HUES6 (cell line): ENCODE measurements at regions not wholly inside any gene's neighbourhood (a gene's known extent, or its start where the extent isn't known, plus 50 kb on each side); places are given as distances from the start of the nearest gene placed in this dataset.

Source experiments
- H3K27ac ChIP-seq: 2 replicates; pipeline ENCODE4 v1.7.0; 2013; ENCODE audit warnings: low read depth, mild to moderate bottlenecking, low read length, inconsistent platforms
- H3K27me3 ChIP-seq: 2 replicates; pipeline ENCODE4 v1.6.1; 2013; ENCODE audit warnings: low read length; ENCODE audit not compliant: control insufficient read depth, insufficient read depth
- H3K36me3 ChIP-seq: 2 replicates; pipeline ENCODE4 v1.6.1; 2013; ENCODE audit warnings: low read length; ENCODE audit not compliant: control insufficient read depth, insufficient read depth
- H3K4me1 ChIP-seq: 2 replicates; pipeline ENCODE4 v1.6.1; 2013; ENCODE audit warnings: low read length; ENCODE audit not compliant: control insufficient read depth, insufficient read depth
- H3K4me3 ChIP-seq: 2 replicates; pipeline ENCODE4 v1.5.1; 2013; ENCODE audit warnings: low read depth, low read length
- H3K9ac ChIP-seq: one replicate; pipeline ENCODE4 v1.6.1; 2013; ENCODE audit warnings: mild to moderate bottlenecking, low read length
- H3K9me3 ChIP-seq: 2 replicates; pipeline ENCODE4 v1.6.1; 2013; ENCODE audit warnings: low read depth, low read length; ENCODE audit not compliant: control insufficient read depth, insufficient read depth

DNA sequence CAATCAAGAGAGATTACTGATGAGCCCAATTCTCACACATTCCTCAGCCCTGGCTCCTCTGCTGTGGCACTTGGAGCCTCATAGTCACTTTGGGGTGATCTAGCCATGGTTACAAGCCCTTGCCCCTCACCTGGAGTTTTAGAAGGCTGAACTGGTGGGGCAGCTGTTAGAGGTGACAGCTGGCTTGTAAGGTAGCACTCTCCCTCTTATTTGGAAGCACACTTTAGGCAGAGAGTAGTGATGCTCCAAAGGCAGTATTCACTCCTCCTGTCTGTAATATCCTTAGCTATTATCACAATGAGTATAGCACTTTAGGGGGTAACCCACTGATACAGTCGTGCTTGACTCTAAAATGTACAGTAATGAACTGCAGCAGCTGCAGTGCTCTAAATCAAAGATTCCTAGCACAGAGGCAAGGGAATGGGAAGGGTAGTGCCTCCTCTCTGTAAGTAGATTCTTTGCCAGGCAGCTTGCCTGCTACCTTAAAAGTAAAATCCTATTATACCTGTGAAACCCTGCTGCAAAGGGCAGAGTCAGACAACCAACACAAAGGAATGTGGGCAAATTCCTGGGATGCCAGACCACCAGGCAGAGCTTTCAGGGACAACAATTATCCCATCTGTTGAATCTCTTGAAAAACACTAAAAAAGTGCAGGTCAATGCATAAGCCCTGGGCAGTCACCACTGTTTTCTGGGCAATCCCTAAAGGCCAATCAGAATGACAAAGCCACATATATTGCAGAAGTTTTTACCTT, 336.3 kb downstream of the NOVA1 start:
- Histone ChIP-seq H3K4me3 (peak overlapping the region; percentile 13; the same call in 1 of the 2 replicates), H3K4me1 (peaks cover 17% of the 10 kb centered on the region), H3K27me3 (no peaks in the 10 kb centered on the region), H3K27ac (peak overlapping the region; percentile 63; the same call in 1 of the 2 replicates), H3K36me3 (no peaks in the 10 kb centered on the region), H3K9me3 (peaks cover 16% of the 10 kb centered on the region), H3K9ac (no peak overlapping the region)

DNA sequence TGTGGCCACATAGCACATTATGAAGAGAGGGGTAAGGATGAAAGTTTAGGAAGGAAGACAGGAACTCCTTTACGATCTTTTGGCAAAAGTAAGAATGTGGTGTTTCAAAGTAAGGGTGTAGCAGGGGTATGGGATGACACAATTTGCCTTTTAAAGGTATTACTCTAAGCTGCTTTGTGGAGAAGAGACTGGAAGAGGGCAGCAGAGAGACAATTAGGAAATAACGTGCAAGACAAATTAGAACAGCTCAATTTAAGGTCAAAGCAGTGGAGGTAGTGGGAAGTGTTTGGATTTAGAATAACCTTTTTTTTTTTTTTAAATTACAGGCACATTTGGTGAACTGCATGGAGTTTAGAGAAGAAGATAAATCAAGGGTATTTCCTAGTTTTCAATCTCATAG, 342.6 kb downstream of the NOVA1 start:
- Histone ChIP-seq H3K4me3 (no peak overlapping the region), H3K9ac (no peak overlapping the region), H3K27me3 (no peaks in the 10 kb centered on the region), H3K36me3 (no peaks in the 10 kb centered on the region), H3K9me3 (peaks cover 9% of the 10 kb centered on the region), H3K27ac (no peak overlapping the region), H3K4me1 (no peaks in the 10 kb centered on the region)

- H3K4me1 ChIP-seq = no peaks in the 10 kb centered on the region
- no peak overlapping the region for H3K4me3 ChIP-seq
- H3K27me3 ChIP-seq = no peaks in the 10 kb centered on the region
- H3K9me3 ChIP-seq = peaks cover 14% of the 10 kb centered on the region
- no peak overlapping the region for H3K27ac ChIP-seq
- no peak overlapping the region for H3K9ac ChIP-seq
- no peaks in the 10 kb centered on the region for H3K36me3 ChIP-seq
These were observed 345.7 kb downstream of the NOVA1 start for GRCh38 chr14:26252176-26252575.

DNA sequence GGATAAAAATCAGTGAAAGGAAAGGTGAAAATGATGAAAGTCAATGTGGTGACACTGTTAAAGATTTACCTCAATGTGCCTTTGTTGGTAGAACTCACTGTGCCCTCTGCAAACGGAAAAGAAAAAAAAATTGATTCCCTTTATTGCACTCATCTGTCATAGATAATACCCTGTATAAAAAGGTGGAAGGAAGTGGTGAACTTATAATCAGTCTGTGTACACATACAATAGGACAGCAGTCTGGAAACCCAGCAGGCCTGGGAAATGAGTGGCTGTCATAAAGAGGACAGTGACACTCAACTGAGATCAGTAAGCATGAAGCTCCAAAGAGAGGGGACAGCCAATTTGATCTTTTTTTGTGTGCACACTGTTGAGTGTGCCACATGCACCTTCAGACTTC, 364.7 kb downstream of the NOVA1 start:
- Histone ChIP-seq H3K27ac (no peak overlapping the region), H3K9ac (no peak overlapping the region), H3K9me3 (no peaks in the 10 kb centered on the region), H3K4me1 (no peaks in the 10 kb centered on the region), H3K27me3 (no peaks in the 10 kb centered on the region), H3K4me3 (no peak overlapping the region), H3K36me3 (no peaks in the 10 kb centered on the region)

DNA sequence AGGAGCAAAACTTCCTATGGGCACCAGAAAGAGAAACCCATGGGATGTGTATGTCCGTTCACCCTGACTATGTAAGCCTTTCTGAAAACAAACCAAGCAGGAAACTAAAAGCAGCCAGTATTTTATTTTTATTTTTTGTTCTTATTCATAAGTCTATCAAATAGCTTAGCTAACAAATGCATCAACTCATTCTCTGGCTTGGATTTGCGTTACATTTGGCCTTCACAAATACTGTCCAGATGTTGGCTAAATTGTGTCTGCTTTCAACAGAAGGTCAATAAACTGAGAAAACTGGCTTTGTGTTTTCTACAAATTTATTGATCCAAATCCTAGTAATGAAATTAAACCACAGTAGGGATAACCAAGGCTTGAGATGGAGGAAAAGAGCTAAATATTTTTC, 379.0 kb downstream of the NOVA1 start:
- Histone ChIP-seq H3K4me3 (no peak overlapping the region), H3K27me3 (no peaks in the 10 kb centered on the region), H3K9me3 (no peaks in the 10 kb centered on the region), H3K36me3 (no peaks in the 10 kb centered on the region), H3K4me1 (no peaks in the 10 kb centered on the region), H3K9ac (no peak overlapping the region), H3K27ac (no peak overlapping the region)

GRCh38 chr14:26217778-26218177, 380.1 kb downstream of the NOVA1 start:
- no peak overlapping the region for H3K9ac ChIP-seq

GRCh38 chr14:26216786-26217185, 381.0 kb downstream of the NOVA1 start:
- Histone ChIP-seq H3K4me1 (no peaks in the 10 kb centered on the region), H3K9me3 (no peaks in the 10 kb centered on the region), H3K27ac (no peak overlapping the region), H3K9ac (no peak overlapping the region), H3K4me3 (no peak overlapping the region), H3K36me3 (no peaks in the 10 kb centered on the region), H3K27me3 (no peaks in the 10 kb centered on the region)

More at GRCh38 chr14:26217778-26218177, 380.1 kb downstream of the NOVA1 start:
- Histone ChIP-seq H3K4me3 (no peak overlapping the region), H3K9me3 (no peaks in the 10 kb centered on the region), H3K4me1 (no peaks in the 10 kb centered on the region), H3K27me3 (no peaks in the 10 kb centered on the region), H3K36me3 (no peaks in the 10 kb centered on the region), H3K27ac (no peak overlapping the region)

GRCh38 chr14:26213846-26214575, 383.8 kb downstream of the NOVA1 start:
- H3K4me1 ChIP-seq = no peaks in the 10 kb centered on the region
- H3K27me3 ChIP-seq = no peaks in the 10 kb centered on the region
- no peak overlapping the region for H3K4me3 ChIP-seq
- H3K36me3 ChIP-seq = no peaks in the 10 kb centered on the region
- no peaks in the 10 kb centered on the region for H3K9me3 ChIP-seq
- no peak overlapping the region for H3K27ac ChIP-seq
- H3K9ac ChIP-seq = no peak overlapping the region

GRCh38 chr14:26209699-26210098, 388.1 kb downstream of the NOVA1 start:
- Histone ChIP-seq H3K9me3 (no peaks in the 10 kb centered on the region), H3K27me3 (peaks cover 25% of the 10 kb centered on the region), H3K4me3 (no peak overlapping the region), H3K36me3 (no peaks in the 10 kb centered on the region), H3K9ac (no peak overlapping the region), H3K4me1 (peaks cover 10% of the 10 kb centered on the region; the same call in 1 of the 2 replicates), H3K27ac (no peak overlapping the region)

- Histone ChIP-seq H3K27ac (no peak overlapping the region), H3K9me3 (no peaks in the 10 kb centered on the region), H3K9ac (no peak overlapping the region), H3K27me3 (peaks cover 35% of the 10 kb centered on the region), H3K4me3 (no peak overlapping the region), H3K4me1 (peaks cover 12% of the 10 kb centered on the region; the same call in 1 of the 2 replicates), H3K36me3 (no peaks in the 10 kb centered on the region)
These were observed 391.2 kb downstream of the NOVA1 start for GRCh38 chr14:26206640-26207039.
